ENCODE measurements at regions not wholly inside any gene's neighbourhood (a gene's known extent, or its start where the extent isn't known, plus 50 kb on each side); places are given as distances from the start of the nearest gene placed in this dataset.
A peak's percentile ranks its signal among the peaks of the same experiment; 100 is the strongest.

GRCh38 chr10:129332476-129332875 is 134.6 kb upstream of the MGMT start:
- intact Hi-C loops (cut with DNase I) = no loop called here
- no peak overlapping the region for H3K27ac ChIP-seq
- no peaks in the 10 kb centered on the region for H3K36me3 ChIP-seq
- 31 to 34% methylated on average over 6 of the region's 6 CpGs for WGBS, 2 donors
- H3K9me3 ChIP-seq = no peaks in the 10 kb centered on the region
- TF ChIP-seq POLR2A (IDR thresholded peaks at IDR 0.05) (no peak), CTCF (IDR thresholded peaks at IDR 0.05) (peak in 1 of 6 experiments; percentile 16)
- no peak for DNase-seq
- H3K4me1 ChIP-seq = no peaks in the 10 kb centered on the region
- no peak overlapping the region for H3K4me3 ChIP-seq
- no peaks in the 10 kb centered on the region for H3K27me3 ChIP-seq

- Histone ChIP-seq H3K9me3 (no peaks in the 10 kb centered on the region), H3K27ac (no peak overlapping the region), H3K4me3 (no peak overlapping the region), H3K36me3 (no peaks in the 10 kb centered on the region), H3K4me1 (no peaks in the 10 kb centered on the region), H3K27me3 (no peaks in the 10 kb centered on the region)
- DNase-seq = no peak
- TF ChIP-seq CTCF (IDR thresholded peaks at IDR 0.05) (no peak), POLR2A (IDR thresholded peaks at IDR 0.05) (no peak)
- intact Hi-C loops (cut with DNase I) = no loop called here
- 67 to 78% methylated on average over 8 of the region's 8 CpGs for WGBS, 2 donors
Measured at GRCh38 chr10:129333706-129334105, 133.3 kb upstream of the MGMT start.

- Histone ChIP-seq H3K4me3 (no peak overlapping the region), H3K9me3 (no peaks in the 10 kb centered on the region), H3K36me3 (no peaks in the 10 kb centered on the region), H3K27ac (no peak overlapping the region), H3K27me3 (no peaks in the 10 kb centered on the region), H3K4me1 (no peaks in the 10 kb centered on the region)
- intact Hi-C loops (cut with DNase I) = no loop called here
- 58 to 68% methylated on average over 16 of the region's 16 CpGs for WGBS, 2 donors
- no peak for DNase-seq
- TF ChIP-seq CTCF (IDR thresholded peaks at IDR 0.05) (no peak), POLR2A (IDR thresholded peaks at IDR 0.05) (no peak)
Measured at GRCh38 chr10:129334266-129334665, 132.8 kb upstream of the MGMT start.

GRCh38 chr10:129335396-129335795 is 131.6 kb upstream of the MGMT start:
- WGBS, 2 donors = 68 to 76% methylated on average over 3 to 4 of the region's 4 CpGs
- Histone ChIP-seq H3K36me3 (no peaks in the 10 kb centered on the region), H3K27ac (no peak overlapping the region), H3K4me3 (no peak overlapping the region), H3K9me3 (no peaks in the 10 kb centered on the region), H3K27me3 (no peaks in the 10 kb centered on the region), H3K4me1 (no peaks in the 10 kb centered on the region)
- no peak for DNase-seq
- intact Hi-C loops (cut with DNase I) = no loop called here
- TF ChIP-seq CTCF (IDR thresholded peaks at IDR 0.05) (no peak), POLR2A (IDR thresholded peaks at IDR 0.05) (no peak)

- Histone ChIP-seq H3K9me3 (no peaks in the 10 kb centered on the region), H3K36me3 (no peaks in the 10 kb centered on the region), H3K4me3 (no peak overlapping the region), H3K27ac (no peak overlapping the region), H3K27me3 (no peaks in the 10 kb centered on the region), H3K4me1 (no peaks in the 10 kb centered on the region)
- WGBS, 2 donors = 80 to 82% methylated on average over 5 of the region's 5 CpGs
- intact Hi-C loops (cut with DNase I) = no loop called here
- DNase-seq = no peak
- no peak for TF ChIP-seq CTCF (IDR thresholded peaks at IDR 0.05)
- TF ChIP-seq POLR2A (IDR thresholded peaks at IDR 0.05) = no peak
Measured at GRCh38 chr10:129335942-129336341, 131.1 kb upstream of the MGMT start.
